NCI-H1048 (cell line): ENCODE measurements at regions not wholly inside any gene's neighbourhood (a gene's known extent, or its start where the extent isn't known, plus 50 kb on each side); places are given as distances from the start of the nearest gene placed in this dataset.
"Not testable (repeated sequence)": the region's sequence is repeated elsewhere in the genome, so short reads cannot be mapped to it uniquely, and the experiment has no call there.

Source experiments
- DNase-seq: peaks from one replicate; lab custom pipeline; 2025; lab: John Stamatoyannopoulos, UW

DNA sequence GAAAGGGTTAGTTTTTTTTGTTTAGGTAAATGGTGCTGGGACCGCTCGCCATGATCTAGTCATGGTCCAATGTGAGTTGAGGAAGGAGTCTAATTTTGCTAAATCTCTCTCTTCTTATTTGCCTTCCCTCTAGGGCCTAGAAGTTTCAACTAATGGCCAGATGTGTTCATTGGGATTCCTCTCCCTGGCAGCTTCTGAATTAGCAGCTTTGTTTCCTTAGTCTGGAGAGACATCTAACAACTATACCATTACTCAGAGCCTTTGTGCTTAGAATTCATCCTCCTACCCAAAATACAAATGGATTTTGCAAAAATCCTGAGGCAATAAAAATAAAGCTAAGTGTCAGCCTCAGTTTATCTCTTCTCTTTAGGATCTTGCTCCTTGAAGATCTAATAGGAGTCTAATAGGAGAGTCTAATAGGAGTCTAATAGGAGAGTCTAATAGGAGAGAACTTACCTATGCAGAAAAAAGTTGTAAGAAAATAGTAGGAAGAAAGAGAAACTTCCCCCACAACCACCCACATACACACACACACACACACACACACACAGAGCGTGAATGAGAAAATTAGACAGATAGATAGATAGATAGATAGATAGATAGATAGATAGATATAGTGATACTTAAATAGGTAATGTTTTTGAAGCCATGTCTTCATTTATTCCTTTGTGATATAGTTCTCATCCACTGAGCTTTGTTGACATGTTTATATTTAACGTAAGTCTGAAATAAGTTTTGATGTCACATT, 980.5 kb upstream of the CNTN5 start:
- DNase-seq, result no peak

DNA sequence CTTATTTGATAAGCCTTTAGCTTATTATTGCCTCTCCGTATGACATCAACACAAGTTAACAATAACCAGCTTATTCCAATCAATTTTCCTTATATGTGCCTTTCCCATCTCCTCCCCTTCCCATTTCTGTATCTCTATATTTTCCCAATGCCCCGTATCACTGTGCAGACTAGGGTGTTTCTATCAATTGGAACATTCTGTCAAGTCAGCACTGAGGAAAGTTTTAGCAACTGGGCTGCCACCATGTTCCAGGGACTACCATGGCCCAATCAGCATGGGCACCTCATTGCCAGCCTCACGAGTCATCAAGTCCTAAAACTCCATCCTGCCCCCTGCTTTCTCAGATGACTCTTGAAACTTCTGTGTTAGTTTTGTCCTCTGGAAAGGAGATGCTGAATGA, 973.1 kb upstream of the CNTN5 start:
- DNase-seq, result no peak

DNA sequence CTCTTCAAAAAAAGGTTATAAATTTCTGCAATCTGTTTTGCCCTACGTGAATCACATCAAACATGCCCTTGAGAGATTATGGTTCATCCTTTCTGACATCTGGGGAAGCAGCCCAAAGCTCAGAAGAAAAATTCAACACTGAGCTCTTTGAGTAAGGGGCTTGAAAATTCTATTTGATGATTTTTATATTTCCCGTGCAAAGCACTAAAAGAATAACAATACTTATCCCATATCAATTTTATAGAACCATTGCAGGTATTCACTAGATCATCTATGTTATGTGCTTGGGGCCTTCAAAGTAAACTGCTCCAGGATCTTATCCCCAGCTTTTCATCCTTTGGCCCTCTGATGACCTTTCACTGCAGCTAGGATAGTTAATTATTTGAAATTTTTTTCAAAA, 966.9 kb upstream of the CNTN5 start:
- no peak for DNase-seq

DNA sequence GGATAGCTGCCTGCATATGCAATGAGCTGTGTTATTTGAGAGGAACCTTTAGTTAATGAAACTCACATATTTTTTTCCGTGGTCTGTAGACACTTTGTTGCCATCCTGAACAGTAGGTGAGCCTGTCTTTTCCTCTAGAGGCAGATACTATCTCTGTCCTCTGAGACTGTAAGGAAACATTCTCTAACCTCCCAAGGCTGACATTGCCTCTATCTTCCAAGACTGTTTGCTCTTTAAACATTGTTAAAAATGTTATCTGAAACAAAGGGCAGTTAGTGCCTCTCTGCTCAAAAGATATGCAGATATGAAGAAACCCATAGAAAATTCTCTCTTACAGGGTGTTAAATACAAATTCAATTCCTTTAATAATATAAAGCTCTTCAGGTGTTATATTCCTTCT, 963.8 kb upstream of the CNTN5 start:
- DNase-seq, result no peak

DNA sequence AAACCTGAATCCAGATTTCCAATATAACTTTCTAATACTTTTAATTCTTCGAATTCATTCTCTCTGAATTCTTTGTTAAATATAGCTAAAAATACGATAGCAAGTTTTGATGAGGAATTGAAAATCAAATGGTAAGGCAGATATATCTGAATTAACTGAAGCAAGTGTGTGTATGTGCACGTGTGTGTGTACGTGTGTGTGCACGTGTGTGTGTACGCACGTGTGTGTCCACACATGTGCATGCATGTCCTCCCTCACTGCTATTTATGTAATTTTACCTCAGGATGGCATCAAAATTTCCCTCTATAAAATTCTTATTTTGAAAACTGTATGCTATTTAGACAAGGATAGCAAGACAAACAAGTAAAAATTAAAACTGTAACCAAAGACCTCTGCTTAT, 961.3 kb upstream of the CNTN5 start:
- DNase-seq, result no peak

DNA sequence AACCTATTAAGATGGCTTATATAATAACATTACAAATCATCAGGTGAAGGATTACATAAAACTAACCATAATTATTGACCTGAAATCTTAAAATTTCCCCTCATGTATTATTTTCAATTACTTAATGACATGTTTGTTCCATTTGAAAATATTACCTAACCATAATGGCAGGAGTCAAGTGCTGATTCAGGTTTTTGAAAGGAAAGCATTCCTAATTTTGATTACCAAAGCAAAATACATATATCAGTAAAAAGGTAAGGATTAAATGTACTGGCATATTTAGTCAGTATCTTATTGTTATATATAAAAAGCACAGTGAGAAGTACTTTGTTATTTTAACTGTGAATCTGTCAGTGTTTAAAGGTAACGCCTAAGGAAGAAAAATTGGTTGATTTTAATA, 960.0 kb upstream of the CNTN5 start:
- DNase-seq, result no peak

DNA sequence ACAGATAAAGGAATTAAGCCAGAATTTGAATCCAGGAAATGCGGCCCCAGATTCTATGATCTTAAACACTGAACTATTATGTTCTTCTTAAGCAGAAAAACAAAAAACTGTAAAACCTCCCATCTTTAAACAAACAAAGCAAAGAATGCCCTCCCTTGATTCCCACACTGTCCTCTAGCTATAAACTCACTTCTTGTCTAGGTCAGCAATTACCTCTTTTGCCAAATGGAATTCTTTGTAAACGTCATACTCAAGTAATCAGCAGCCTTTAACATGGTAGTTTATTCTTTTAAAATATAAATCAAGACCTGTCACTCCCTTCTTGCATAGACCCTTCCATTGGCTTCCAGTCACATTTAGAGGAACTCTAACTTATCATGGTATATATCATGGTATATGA, 958.9 kb upstream of the CNTN5 start:
- no peak for DNase-seq

DNA sequence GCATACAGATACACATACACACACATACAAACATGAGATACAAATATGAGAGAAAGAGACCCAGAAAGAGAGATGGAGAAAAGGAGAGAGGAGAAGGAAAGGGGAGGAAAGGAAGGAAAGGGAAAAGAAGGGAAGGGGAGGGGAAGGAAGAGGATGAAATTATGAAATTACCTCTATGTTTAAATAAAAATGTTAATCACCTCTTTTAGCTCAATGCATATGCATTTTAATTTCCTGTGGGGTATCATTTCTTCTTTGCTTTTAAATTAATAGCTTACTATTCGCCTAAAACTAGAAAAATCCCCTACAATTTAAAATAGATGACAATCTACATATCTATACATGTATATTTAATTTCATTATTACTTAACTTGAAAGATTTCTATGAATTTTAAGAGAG, 958.0 kb upstream of the CNTN5 start:
- DNase-seq, result no peak

DNA sequence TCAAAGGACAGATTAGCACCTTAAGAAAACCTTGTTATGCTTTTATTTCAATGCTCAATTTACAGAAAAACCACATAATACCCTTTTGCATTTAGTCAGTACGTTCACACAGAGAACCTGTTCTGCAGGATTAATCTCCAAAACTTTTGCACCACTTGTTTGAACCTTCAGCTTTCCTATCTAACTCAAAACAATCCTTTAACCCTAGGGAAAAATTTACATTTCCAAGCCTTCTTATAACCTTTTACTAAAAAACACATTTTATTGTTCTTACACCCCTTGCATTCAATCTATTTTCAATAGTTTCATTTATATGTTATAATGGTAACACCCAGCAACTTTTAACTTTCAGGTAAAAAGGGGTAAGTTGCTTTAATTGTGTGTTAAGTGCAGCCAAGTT, 952.5 kb upstream of the CNTN5 start:
- no peak for DNase-seq

DNA sequence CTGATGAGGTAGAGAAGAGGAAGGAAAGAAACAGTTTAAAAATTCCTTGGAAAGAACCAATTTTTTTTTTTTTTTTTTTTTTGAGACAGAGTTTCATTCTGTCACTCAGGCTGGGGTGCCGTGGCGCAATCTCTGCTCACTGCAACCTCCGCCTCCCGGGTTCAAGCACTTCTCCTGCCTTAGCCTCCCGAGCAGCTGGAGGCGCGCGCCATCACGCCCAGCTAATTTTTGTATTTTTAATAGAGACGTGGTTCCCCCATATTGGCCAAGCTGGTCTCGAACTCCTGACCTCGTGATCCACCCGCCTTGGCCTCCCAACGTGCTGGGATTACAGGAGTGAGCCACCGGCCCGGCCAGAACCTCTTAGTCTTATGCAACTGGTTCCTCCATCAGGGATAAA, 951.6 kb upstream of the CNTN5 start:
- DNase-seq, result not testable (repeated sequence)

DNA sequence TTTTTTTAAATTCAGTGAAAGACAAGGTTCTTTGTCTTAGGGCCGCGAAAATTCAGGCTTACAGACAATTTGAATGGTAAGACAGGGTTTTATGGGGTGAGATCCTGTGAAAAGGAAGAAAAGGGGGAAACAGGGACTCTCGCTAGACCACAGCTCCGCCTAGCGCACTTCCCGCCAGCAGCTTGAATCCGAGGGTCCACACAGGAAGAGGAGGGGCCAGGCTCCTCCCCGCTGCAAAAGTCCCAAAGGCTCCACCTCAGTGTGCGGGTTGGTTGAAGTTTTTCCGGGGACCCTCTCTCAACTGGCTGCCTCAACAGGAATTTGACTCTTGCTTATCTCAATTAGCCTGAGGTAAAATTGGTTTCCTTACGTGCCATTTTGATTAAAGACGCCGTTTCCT, 950.9 kb upstream of the CNTN5 start:
- no peak for DNase-seq

DNA sequence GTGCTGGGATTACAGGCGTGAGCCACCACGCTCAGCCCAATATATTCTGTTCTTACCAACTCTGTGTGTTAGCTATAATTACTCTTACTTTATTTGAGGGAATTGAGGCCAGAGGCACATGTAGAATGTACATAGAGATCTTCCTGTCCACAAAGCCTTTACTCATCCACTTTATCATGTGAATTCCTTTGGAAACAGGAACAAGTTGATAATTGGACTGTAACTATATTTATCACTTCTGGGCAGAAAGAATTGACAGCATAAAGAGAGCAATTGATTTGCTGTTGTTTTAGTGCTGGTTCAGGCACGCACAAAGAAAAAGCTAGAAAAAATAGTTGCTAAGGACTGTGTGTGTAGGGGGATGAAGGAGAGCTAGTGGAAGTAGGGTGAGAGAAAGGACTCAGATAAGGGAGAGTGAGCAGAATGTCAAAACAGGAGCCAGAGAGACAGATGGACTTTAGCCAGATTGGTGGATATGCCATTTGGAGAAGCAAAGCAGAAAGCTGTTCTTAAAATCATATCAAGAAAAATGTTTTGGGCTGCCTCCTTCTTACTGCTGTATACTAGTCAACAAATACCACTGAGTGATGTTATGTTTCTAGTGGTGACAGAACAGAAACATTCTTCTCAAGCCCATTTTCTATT, 929.8 kb upstream of the CNTN5 start:
- DNase-seq, result no peak

DNA sequence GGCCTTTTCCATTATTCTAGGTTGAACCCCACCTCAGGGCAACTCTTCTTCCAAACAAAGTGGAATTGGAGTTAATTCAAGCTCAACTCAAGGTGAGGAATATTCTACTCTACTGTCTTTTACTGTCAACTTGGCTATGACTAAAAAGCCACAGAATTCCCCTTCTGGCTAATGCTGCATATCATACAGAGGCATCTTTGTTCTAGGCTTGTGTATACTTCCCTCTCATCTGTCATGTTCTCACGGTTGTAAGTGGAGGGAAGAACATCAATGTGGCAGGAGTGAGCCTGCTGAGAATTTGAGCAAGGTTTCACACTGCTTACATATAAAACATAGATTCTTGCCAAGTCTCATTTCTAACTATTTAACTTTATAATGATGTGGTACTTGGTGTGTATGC, 921.4 kb upstream of the CNTN5 start:
- DNase-seq, result no peak

DNA sequence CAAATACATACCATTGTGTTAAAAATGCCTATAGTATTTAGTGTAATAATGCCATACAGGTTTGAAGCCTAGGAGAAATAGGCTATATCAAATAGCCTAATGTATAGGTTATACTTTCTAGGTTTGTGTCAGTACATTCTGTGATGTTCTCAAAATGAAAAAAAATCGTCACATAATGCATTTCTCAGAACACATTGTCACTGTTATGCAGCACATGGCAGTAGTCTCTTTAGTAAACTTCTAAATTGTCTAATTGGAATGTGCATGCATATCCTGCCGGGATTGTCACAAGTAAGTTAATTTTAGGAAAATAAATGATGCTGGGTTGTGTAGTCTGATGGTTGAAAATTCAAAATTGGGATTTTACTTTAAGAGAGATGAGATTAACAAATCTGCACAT, 920.1 kb upstream of the CNTN5 start:
- no peak for DNase-seq

DNA sequence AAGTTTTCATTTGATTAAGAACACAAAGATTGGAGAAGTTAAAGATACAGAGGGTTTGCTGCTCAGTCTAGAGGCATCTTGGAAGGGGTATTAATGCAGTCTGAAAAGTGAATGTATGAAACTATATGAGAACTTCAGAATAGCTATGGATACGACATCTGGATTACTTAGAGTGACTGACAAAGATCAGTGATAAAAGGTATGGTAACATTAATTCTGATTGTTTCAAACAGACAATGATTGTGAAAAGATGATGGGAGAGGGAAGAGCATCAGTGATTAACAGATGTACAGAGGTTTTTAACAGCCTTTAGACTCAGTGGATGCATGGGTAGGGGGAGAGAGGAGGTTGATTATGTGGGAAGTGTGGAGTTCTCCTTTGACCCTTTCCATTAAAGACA, 919.4 kb upstream of the CNTN5 start:
- no peak for DNase-seq

DNA sequence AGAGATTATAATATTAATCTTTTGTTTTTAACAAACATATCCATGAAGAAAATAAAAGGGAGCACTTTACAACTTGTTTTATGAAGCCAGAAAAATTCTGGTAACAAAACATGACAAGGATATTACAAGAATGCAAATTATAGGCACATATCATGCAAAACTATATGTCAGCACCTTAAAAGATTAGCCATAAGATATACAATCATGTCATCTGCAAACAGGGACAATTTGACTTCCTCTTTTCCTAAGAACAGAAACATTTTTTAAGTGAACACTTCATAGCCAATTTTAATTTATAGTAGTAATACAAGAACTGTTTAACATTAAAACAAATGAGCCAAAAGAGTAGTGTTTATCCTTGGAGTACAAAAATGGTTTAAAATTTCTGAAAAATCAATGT, 916.5 kb upstream of the CNTN5 start:
- DNase-seq, result no peak

DNA sequence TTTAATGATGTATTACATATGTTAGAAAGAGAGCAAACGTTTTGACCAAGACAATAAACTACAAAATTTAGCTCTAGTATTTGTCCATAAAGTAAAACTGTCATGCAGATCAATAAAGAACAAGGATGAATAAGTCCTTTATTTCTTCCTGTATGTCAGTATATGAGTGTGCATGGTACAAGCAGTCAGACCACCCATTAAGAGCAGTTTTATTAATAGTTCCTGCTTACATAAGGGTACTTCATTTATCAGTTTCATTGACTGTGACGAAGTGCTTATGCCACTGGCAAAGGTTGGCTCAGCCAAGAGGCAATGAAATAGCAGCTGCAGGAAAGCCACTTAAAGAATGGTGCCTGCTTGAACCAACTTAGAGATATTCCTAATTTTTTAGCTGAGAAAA, 913.0 kb upstream of the CNTN5 start:
- DNase-seq, result no peak

DNA sequence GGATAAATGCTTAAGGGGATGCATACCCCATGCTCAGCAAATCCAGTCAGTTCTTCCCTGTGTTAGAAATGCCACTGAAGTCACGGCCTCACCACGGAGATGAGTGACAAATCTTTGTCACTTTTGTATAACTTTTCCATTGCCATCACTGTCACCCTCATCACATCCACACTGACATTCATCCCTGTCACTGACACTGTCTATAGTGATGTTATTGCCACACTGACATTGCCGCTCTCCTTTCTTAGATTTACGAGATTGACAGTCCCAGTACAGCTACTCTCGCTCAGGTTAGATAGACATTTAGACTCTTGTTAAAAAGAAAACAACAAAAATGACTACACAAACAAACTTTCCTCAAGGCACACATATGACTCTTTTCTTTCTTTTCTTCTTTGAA, 910.7 kb upstream of the CNTN5 start:
- DNase-seq, result no peak

DNA sequence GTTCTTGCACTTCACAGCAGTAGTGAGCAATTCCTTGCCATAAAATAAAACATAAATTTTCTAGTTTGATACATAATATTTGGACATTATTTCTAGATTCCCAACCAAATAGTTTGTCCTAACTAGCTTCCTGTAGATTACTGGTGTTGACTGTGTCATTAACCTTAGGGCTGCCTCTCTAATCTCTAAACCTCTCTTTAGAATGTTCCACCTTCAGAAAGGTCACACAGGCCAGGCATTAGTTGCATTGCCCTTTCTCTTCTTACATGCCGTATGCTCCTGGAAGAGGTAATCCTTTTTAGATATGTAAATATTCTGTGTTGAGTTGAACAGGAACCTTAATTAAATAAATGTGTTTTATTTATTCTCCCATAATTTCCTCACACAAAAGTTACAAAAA, 904.9 kb upstream of the CNTN5 start:
- DNase-seq, result no peak

DNA sequence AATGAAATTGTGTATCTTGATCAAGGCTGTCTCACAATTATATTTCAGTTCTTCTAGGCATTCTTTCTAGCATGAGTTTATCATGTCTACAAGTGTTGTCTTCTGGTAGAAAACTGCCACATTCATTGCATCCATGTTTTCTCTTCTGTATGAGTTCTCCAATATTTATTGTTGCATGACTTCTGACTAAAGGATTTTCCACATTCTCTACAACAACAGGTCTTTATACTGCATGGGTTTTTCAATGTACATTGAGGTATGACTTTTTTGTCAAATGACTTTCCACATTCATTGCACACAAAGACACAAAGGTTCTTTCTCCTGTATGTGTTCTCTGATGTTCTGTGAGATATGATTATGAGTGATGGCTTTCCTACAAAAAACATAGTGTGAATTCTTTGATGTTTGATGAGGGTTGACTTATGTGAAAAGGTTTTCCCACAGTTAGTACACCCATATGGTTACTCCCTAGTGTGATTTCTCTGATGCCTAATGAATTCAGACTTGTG, 890.6 kb upstream of the CNTN5 start:
- no peak for DNase-seq

DNA sequence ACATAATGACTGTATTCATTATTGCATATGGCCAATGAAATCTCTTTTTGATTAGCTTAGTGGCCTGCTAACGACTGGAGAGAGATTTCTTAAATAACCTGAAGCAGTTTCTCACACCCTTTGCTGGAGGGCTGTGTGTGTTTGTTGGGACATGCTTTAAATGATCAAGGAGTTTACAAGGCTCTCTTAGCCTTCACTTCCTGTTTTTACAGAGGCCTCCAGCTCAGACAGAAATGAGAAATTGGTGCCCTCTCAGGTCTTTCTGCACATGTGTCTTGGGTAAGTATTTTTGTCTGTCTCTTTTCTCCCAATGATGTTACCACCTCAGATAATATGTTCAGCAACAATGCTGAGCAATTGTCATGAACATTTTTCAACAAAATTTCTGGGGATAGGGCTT, 884.4 kb upstream of the CNTN5 start:
- no peak for DNase-seq

DNA sequence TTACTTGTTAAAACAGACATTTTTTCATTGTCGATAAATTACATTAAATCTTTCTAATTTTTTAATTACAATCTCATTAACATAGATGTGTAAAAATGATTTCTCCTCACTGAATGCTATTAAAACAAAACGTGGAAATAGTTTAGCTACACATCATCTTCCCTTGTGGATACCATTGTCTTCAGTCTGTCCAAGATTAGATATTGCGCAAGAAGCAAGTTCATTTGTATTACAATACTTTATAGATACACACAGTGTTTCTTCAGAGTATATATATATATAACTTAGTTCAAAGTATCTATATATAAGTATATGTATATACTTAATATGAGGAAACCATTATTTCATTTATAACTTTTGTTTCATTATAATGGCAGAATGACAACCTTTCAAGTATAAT, 883.3 kb upstream of the CNTN5 start:
- no peak for DNase-seq

DNA sequence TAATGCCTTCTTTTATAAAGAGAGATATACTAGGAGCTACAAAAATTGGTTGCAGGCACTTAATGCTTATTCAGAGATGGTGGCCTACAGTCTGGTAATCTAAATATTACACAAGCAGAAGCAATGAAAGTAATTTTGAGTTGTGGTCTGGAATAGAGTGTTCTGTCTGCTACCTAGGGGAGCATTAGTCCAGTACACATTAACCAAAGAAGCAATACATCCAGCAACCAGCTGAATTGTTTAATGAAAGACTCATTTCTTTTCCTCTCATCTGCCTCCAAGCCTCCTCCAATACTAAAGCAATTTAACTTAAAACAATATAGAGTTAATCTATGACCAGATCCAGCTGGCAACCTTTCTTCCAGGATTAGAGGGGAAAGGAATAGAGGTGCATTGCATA, 877.1 kb upstream of the CNTN5 start:
- no peak for DNase-seq

DNA sequence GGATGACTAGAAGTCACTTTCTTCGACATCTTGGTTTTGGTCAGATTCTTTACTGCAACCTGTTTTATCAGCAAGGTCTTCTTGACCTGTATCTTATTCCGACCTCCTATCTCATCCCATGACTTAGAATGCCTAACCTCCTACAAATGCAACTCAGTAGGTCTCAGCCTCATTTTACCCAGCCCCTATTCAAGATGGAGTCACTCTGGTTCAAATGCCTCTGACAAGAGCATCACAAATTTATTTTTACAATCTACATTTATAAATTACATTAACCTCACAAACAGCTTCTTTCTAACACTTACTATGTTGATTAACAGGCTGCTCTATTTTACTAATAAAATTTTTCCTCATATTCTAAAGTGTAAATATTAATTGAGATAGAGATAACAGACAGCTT, 867.0 kb upstream of the CNTN5 start:
- no peak for DNase-seq
